Right lobe of liver (tissue), 4 donors: ENCODE measurements at regions not wholly inside any gene's neighbourhood (a gene's known extent, or its start where the extent isn't known, plus 50 kb on each side); places are given as distances from the start of the nearest gene placed in this dataset.

ENCODE experiments used
- POLR2A ChIP-seq: fragments of 450-650 bp; IDR thresholded peaks from one replicate; pipeline ENCODE4 v1.6.1; 2017; ENCODE audit warnings: antibody characterized with exemption, mild to moderate bottlenecking
- TF ChIP-seq, protein P1 (sequence below), 4 donors: fragments of 200-600 bp in 3 of 4; fragments of 450-650 bp in 1 of 4; IDR thresholded peaks; one replicate each; pipeline versions ENCODE4 v1.5.1 to v1.8.0; 2016 to 2022; ENCODE audit warnings: antibody characterized with exemption in 4 of 4, mild to moderate bottlenecking in 2 of 4
- donor health status: DM: no; HTN: no; CAD: no.
- donor health status: DM: no; HTN: no; CAD: no.
- donor health status: DM: no; HTN: yes; CAD: no.

DNA sequence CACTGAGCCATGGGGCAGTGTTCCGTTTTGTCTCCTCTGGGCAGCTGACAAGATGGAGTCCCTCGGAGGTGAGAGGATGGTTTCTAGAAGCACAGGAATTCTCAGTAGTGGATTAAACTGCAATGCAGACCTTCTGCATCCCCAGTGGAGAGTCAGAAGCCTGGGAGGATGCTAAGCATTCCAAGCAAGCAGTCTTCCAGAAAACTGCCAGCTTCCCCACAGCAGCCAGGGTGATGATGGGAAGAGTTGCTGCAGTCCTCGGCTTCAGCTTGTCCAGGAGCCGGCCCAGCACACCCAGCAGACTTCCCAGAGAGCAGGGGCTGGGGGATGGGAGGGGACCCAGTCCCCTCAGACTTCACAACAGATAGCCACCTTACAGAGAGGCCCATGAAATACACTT lies 163.6 kb downstream of the LY86 start:
- TF ChIP-seq, protein P1, sequence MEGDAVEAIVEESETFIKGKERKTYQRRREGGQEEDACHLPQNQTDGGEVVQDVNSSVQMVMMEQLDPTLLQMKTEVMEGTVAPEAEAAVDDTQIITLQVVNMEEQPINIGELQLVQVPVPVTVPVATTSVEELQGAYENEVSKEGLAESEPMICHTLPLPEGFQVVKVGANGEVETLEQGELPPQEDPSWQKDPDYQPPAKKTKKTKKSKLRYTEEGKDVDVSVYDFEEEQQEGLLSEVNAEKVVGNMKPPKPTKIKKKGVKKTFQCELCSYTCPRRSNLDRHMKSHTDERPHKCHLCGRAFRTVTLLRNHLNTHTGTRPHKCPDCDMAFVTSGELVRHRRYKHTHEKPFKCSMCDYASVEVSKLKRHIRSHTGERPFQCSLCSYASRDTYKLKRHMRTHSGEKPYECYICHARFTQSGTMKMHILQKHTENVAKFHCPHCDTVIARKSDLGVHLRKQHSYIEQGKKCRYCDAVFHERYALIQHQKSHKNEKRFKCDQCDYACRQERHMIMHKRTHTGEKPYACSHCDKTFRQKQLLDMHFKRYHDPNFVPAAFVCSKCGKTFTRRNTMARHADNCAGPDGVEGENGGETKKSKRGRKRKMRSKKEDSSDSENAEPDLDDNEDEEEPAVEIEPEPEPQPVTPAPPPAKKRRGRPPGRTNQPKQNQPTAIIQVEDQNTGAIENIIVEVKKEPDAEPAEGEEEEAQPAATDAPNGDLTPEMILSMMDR (IDR thresholded peaks at IDR 0.05): no peak
- TF ChIP-seq POLR2A: no peak
